Calu3 (cell line): ENCODE measurements at regions not wholly inside any gene's neighbourhood (a gene's known extent, or its start where the extent isn't known, plus 50 kb on each side); places are given as distances from the start of the nearest gene placed in this dataset.

Experiments
- BruUV-seq: library from RNA; stranded (reverse); fragments of 400-500 nt; replicated peaks from 2 replicates; lab custom pipeline; 2021; lab: Mats Ljungman, UMichigan
- CTCF ChIA-PET: fragments of 300-600 bp; sonication (Branson Sonifier 250); formaldehyde crosslinking; loops from one replicate; lab custom pipeline; 2022; ENCODE audit warnings: antibody characterized with exemption; lab: Charles Lee
- DNase-seq: peaks from one replicate; pipeline ENCODE4 v3.0.0; 2022
- H3K27ac Mint-ChIP-seq: one replicate; pipeline ENCODE4 v1.8.0; 2022; ENCODE audit warnings: mixed read lengths; ENCODE audit not compliant: unreplicated experiment
- H3K27me3 Mint-ChIP-seq: one replicate; pipeline ENCODE4 v1.8.0; 2022; ENCODE audit warnings: mixed read lengths; ENCODE audit not compliant: unreplicated experiment
- H3K36me3 Mint-ChIP-seq: one replicate; pipeline ENCODE4 v1.8.0; 2022; ENCODE audit warnings: mild to moderate bottlenecking, moderate library complexity, mixed read lengths; ENCODE audit not compliant: insufficient read depth, unreplicated experiment
- H3K4me1 Mint-ChIP-seq: one replicate; pipeline ENCODE4 v1.8.0; 2022; ENCODE audit warnings: mild to moderate bottlenecking, low read depth, mixed read lengths; ENCODE audit not compliant: unreplicated experiment
- H3K4me3 Mint-ChIP-seq: one replicate; pipeline ENCODE4 v1.8.0; 2022; ENCODE audit warnings: mild to moderate bottlenecking, low read depth, moderate library complexity, mixed read lengths; ENCODE audit not compliant: unreplicated experiment
- H3K9me3 Mint-ChIP-seq: one replicate; pipeline ENCODE4 v1.8.0; 2022; ENCODE audit warnings: low read depth, mixed read lengths; ENCODE audit not compliant: unreplicated experiment
- intact Hi-C: fragments of 100-400 bp; cut with micrococcal nuclease; formaldehyde crosslinking; loops from one replicate; pipeline ENCODE4 v1.10.0; 2022; ENCODE audit not compliant: unreplicated experiment
- TF ChIP-seq, protein P1 (sequence below): fragments of 200-600 bp; IDR thresholded peaks from one replicate; pipeline ENCODE4 v1.8.0; 2022; ENCODE audit warnings: antibody characterized with exemption; ENCODE audit not compliant: unreplicated experiment

DNA sequence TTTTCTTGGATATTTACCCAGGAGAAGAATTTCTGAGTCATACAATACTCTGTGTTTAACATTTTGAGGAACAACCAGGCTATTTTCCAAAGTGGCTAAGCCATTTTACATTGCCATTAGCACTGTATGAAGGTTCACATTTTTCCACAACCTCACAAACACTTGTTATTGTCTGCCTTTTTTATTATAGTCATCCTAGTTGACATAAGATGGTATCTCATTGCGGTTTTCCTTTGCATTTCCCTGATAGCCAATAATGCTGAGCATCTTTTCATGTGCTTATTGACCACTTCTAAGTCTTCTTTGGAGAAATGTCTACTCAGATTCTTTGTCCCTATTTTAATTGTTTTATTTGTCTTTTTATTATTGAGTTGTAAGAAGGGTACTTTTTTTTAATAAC lies 107.4 kb upstream of the CES5A start:
- CTCF ChIA-PET: no interaction called here
- peaks cover 28% of the 10 kb centered on the region for H3K27me3 Mint-ChIP-seq

DNA sequence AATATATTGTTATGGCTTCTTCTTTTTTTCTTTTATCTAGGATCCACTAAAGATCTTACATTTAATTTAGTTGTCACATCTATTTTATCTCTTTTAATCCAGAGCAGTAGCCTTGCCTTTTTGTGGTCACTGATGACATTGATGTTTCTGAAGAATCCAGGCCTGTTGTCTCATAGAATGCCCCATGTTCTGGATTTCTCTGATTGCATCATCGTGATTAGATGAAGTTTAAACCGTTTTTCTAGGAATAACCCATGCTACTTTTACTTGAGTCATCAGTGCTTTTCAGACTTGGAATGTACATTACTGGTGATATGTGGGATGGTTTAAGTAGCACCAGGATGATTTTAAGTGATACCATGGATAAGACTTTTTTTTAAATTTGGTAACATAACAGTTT lies 106.4 kb upstream of the CES5A start:
- peaks cover 2% of the 10 kb centered on the region for H3K9me3 Mint-ChIP-seq
- DNase-seq: no peak
- H3K27me3 Mint-ChIP-seq: peaks cover 28% of the 10 kb centered on the region
- no peak overlapping the region for H3K27ac Mint-ChIP-seq
- H3K36me3 Mint-ChIP-seq: no peaks in the 10 kb centered on the region
- TF ChIP-seq, protein P1, sequence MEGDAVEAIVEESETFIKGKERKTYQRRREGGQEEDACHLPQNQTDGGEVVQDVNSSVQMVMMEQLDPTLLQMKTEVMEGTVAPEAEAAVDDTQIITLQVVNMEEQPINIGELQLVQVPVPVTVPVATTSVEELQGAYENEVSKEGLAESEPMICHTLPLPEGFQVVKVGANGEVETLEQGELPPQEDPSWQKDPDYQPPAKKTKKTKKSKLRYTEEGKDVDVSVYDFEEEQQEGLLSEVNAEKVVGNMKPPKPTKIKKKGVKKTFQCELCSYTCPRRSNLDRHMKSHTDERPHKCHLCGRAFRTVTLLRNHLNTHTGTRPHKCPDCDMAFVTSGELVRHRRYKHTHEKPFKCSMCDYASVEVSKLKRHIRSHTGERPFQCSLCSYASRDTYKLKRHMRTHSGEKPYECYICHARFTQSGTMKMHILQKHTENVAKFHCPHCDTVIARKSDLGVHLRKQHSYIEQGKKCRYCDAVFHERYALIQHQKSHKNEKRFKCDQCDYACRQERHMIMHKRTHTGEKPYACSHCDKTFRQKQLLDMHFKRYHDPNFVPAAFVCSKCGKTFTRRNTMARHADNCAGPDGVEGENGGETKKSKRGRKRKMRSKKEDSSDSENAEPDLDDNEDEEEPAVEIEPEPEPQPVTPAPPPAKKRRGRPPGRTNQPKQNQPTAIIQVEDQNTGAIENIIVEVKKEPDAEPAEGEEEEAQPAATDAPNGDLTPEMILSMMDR: no peak
- CTCF ChIA-PET: no interaction called here
- intact Hi-C loops: no loop called here
- H3K4me1 Mint-ChIP-seq: no peaks in the 10 kb centered on the region
- no peak overlapping the region for H3K4me3 Mint-ChIP-seq
- no TSS peak for BruUV-seq

More for the DNA sequence above, 107.4 kb upstream of the CES5A start:
- no TSS peak for BruUV-seq
- TF ChIP-seq, protein P1: no peak
- Mint-ChIP-seq H3K27ac (no peak overlapping the region), H3K9me3 (peaks cover 2% of the 10 kb centered on the region), H3K4me3 (no peak overlapping the region), H3K4me1 (no peaks in the 10 kb centered on the region), H3K36me3 (no peaks in the 10 kb centered on the region)
- intact Hi-C loops: no loop called here
- DNase-seq: no peak

DNA sequence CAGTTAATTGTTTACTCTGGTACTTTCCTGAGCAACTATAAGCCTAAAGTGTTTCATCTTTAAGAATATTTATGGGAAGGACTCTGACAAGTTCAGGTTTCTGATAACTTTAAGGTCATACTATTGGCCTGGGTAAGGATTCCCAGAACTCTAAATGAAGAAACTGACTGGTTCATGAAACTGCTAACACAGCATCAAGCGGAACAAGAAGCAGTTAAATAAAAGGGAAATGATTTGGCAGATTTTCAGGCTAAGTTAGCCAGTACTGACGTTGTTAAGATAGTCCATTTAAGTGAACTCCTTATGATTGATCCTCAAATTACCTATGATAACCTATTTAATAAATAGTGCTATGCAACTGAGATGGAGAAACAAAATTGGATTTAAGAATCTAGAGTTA lies 101.6 kb upstream of the CES5A start:
- TF ChIP-seq, protein P1: no peak
- Mint-ChIP-seq H3K36me3 (no peaks in the 10 kb centered on the region), H3K27ac (no peak overlapping the region), H3K4me1 (no peaks in the 10 kb centered on the region), H3K27me3 (no peaks in the 10 kb centered on the region), H3K9me3 (no peaks in the 10 kb centered on the region), H3K4me3 (no peak overlapping the region)
- intact Hi-C loops: no loop called here
- BruUV-seq: no TSS peak
- DNase-seq: no peak
- CTCF ChIA-PET: interaction anchor here (1.5 to 1.6 kb wide), 2 partner anchors 10 to 32 kb away, joined by 3 to 5 read pairs; no protein-coding TSS in a partner anchor

DNA sequence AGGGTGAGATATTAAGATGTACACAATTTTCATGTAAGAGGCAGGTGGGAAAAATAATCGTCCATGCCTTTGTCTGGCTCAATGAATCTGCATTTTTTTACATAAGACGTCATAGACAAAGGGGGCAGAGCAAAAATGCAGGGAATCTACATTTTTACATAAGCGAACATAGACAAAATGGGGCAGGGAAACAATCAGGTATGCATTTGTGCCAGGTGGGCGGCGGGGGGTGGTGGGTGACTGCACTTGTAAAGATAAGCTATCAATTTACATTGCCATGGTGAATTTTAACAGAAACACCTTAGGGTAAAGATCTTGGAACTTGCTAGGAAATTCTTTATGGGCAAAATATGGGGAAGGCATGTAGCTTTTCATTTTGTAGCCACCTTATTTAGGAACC lies 96.3 kb upstream of the CES5A start:
- no peak overlapping the region for H3K4me3 Mint-ChIP-seq
- H3K27me3 Mint-ChIP-seq: no peaks in the 10 kb centered on the region
- no peaks in the 10 kb centered on the region for H3K36me3 Mint-ChIP-seq
- H3K27ac Mint-ChIP-seq: no peak overlapping the region
- DNase-seq: no peak
- H3K4me1 Mint-ChIP-seq: peaks cover 9% of the 10 kb centered on the region
- BruUV-seq: no TSS peak
- intact Hi-C loops: no loop called here
- TF ChIP-seq, protein P1: no peak
- H3K9me3 Mint-ChIP-seq: no peaks in the 10 kb centered on the region
- CTCF ChIA-PET: no interaction called here
